NB4 (cell line): ENCODE measurements at regions not wholly inside any gene's neighbourhood (a gene's known extent, or its start where the extent isn't known, plus 50 kb on each side); places are given as distances from the start of the nearest gene placed in this dataset.

Experiments
- CTCF ChIP-seq: IDR thresholded peaks from one replicate; pipeline ENCODE4 v1.5.1; 2012; ENCODE audit warnings: low read depth, low read length
- MAX ChIP-seq: IDR thresholded peaks from 2 replicates; pipeline ENCODE4 v1.6.1; 2011; ENCODE audit warnings: low read depth, low read length
- POLR2A ChIP-seq: IDR thresholded peaks from 2 replicates; pipeline ENCODE4 v1.6.1; 2011; ENCODE audit warnings: mild to moderate bottlenecking; ENCODE audit not compliant: insufficient read length; ENCODE audit errors: extremely low read depth

- TF ChIP-seq CTCF, result no peak
- no peak for TF ChIP-seq POLR2A
- no peak for TF ChIP-seq MAX
Measured at GRCh38 chr9:107409581-107410389, 79.8 kb downstream of the KLF4 start.
